ENCODE measurements at regions not wholly inside any gene's neighbourhood (a gene's known extent, or its start where the extent isn't known, plus 50 kb on each side); places are given as distances from the start of the nearest gene placed in this dataset.

DNA sequence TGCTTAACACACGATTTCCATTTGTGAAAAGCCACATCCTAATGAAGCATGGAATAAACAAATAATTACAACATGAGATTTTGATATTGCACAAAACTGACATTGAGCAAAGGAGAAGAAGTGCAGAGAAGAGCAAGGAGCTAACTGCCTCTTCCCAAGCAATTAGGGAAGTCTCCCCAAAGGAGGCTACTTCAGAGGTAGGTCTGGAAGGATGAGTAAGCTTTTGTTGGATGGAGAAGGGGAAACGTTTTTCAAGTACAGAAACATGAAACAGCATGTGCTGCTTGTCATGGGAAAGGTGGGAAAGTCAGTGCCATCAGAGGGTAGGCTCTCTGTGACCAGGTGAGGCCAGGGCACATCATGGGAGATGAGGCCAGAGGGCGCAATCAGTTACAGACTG, 132.2 kb upstream of the SESN3 start:
- peaks cover 0 to 7% of the 10 kb centered on the region in 2 experiments; a peak in 2 of 4 replicates for H3K4me1 ChIP-seq (ENCODE audit: control insufficient read depth in 1 of 2, insufficient read depth in 2 of 2, low read length in 2 of 2)
- intact Hi-C loops (cut with micrococcal nuclease), result no loop called here
- H2AFZ ChIP-seq (ENCODE audit: low read depth, low read length, poor library complexity, severe bottlenecking), result no peak overlapping the region
- no peak for ATAC-seq
- ChIA-PET RAD21 (ENCODE audit: low non-redundant PET in 1 of 2, low total read pairs in 2 of 2, uncharacterized antibody in 2 of 2, unreplicated experiment in 2 of 2) (no interaction called here), CTCF (no interaction called here), POLR2A (no interaction called here)
- no peak overlapping the region for H3K4me2 ChIP-seq (ENCODE audit: low read length)
- H3K4me3 ChIP-seq (replicated peaks in 1 of 2; ENCODE audit: low read depth in 1 of 2, low read length in 2 of 2), result no peak overlapping the region
- H3K27me3 ChIP-seq (ENCODE audit: insufficient read depth, low read length), result peaks cover 11% of the 10 kb centered on the region; the same call in 1 of the 2 replicates
- no peak overlapping the region for H3K27ac ChIP-seq (ENCODE audit: low read depth, low read length)
- H3K9me3 ChIP-seq (ENCODE audit: control insufficient read depth in 1 of 2, insufficient read depth in 1 of 2, low read depth in 1 of 2, low read length in 2 of 2), result no peaks in the 10 kb centered on the region
- no TSS peak for BruUV-seq (replicated peaks)
- H3K9ac ChIP-seq (ENCODE audit: low read length), result no peak overlapping the region
- no peaks in the 10 kb centered on the region for H4K20me1 ChIP-seq (ENCODE audit: insufficient read depth)
- H3K36me3 ChIP-seq (ENCODE audit: control insufficient read depth in 1 of 2, insufficient read depth in 2 of 2, low read length in 2 of 2), result no peaks in the 10 kb centered on the region
- TF ChIP-seq EZH2 (IDR thresholded peaks at IDR 0.05), result no peak
- TF ChIP-seq SIN3A (IDR thresholded peaks at IDR 0.05; ENCODE audit: low read depth), result no peak
- TF ChIP-seq, protein P1, sequence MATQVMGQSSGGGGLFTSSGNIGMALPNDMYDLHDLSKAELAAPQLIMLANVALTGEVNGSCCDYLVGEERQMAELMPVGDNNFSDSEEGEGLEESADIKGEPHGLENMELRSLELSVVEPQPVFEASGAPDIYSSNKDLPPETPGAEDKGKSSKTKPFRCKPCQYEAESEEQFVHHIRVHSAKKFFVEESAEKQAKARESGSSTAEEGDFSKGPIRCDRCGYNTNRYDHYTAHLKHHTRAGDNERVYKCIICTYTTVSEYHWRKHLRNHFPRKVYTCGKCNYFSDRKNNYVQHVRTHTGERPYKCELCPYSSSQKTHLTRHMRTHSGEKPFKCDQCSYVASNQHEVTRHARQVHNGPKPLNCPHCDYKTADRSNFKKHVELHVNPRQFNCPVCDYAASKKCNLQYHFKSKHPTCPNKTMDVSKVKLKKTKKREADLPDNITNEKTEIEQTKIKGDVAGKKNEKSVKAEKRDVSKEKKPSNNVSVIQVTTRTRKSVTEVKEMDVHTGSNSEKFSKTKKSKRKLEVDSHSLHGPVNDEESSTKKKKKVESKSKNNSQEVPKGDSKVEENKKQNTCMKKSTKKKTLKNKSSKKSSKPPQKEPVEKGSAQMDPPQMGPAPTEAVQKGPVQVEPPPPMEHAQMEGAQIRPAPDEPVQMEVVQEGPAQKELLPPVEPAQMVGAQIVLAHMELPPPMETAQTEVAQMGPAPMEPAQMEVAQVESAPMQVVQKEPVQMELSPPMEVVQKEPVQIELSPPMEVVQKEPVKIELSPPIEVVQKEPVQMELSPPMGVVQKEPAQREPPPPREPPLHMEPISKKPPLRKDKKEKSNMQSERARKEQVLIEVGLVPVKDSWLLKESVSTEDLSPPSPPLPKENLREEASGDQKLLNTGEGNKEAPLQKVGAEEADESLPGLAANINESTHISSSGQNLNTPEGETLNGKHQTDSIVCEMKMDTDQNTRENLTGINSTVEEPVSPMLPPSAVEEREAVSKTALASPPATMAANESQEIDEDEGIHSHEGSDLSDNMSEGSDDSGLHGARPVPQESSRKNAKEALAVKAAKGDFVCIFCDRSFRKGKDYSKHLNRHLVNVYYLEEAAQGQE (IDR thresholded peaks at IDR 0.05; ENCODE audit: low read depth), result no peak
- no peak for TF ChIP-seq SP1 (IDR thresholded peaks at IDR 0.05; ENCODE audit: low read depth)
- TF ChIP-seq YY1 (IDR thresholded peaks at IDR 0.05; ENCODE audit: extremely low read depth, insufficient replicate concordance, low read depth, low read length), result no peak
- TF ChIP-seq JUND (IDR thresholded peaks at IDR 0.05), result no peak
- no peak for TF ChIP-seq FOSL1 (IDR thresholded peaks at IDR 0.05; ENCODE audit: low read depth)
- TF ChIP-seq, protein P2, sequence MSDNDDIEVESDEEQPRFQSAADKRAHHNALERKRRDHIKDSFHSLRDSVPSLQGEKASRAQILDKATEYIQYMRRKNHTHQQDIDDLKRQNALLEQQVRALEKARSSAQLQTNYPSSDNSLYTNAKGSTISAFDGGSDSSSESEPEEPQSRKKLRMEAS (IDR thresholded peaks at IDR 0.05), result no peak
- TF ChIP-seq, protein P3, sequence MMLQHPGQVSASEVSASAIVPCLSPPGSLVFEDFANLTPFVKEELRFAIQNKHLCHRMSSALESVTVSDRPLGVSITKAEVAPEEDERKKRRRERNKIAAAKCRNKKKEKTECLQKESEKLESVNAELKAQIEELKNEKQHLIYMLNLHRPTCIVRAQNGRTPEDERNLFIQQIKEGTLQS (IDR thresholded peaks at IDR 0.05), result no peak
- no peak for TF ChIP-seq RAD21 (IDR thresholded peaks at IDR 0.05; ENCODE audit: low read depth)
- no peak for TF ChIP-seq EGR1 (IDR thresholded peaks at IDR 0.05; ENCODE audit: low read depth)
- no peak for TF ChIP-seq SRF (IDR thresholded peaks at IDR 0.05; ENCODE audit: low read depth)
- no peak for TF ChIP-seq POLR2AphosphoS5 (IDR thresholded peaks at IDR 0.05; ENCODE audit: low read depth, low read length)
- TF ChIP-seq, protein P4, sequence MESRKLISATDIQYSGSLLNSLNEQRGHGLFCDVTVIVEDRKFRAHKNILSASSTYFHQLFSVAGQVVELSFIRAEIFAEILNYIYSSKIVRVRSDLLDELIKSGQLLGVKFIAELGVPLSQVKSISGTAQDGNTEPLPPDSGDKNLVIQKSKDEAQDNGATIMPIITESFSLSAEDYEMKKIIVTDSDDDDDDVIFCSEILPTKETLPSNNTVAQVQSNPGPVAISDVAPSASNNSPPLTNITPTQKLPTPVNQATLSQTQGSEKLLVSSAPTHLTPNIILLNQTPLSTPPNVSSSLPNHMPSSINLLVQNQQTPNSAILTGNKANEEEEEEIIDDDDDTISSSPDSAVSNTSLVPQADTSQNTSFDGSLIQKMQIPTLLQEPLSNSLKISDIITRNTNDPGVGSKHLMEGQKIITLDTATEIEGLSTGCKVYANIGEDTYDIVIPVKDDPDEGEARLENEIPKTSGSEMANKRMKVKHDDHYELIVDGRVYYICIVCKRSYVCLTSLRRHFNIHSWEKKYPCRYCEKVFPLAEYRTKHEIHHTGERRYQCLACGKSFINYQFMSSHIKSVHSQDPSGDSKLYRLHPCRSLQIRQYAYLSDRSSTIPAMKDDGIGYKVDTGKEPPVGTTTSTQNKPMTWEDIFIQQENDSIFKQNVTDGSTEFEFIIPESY (IDR thresholded peaks at IDR 0.05; ENCODE audit: extremely low read depth, insufficient replicate concordance, low read length), result no peak
- no peak for TF ChIP-seq CEBPB (IDR thresholded peaks at IDR 0.05; ENCODE audit: low read depth)
- TF ChIP-seq ZFX (IDR thresholded peaks at IDR 0.05), result no peak
- TF ChIP-seq, protein P5, sequence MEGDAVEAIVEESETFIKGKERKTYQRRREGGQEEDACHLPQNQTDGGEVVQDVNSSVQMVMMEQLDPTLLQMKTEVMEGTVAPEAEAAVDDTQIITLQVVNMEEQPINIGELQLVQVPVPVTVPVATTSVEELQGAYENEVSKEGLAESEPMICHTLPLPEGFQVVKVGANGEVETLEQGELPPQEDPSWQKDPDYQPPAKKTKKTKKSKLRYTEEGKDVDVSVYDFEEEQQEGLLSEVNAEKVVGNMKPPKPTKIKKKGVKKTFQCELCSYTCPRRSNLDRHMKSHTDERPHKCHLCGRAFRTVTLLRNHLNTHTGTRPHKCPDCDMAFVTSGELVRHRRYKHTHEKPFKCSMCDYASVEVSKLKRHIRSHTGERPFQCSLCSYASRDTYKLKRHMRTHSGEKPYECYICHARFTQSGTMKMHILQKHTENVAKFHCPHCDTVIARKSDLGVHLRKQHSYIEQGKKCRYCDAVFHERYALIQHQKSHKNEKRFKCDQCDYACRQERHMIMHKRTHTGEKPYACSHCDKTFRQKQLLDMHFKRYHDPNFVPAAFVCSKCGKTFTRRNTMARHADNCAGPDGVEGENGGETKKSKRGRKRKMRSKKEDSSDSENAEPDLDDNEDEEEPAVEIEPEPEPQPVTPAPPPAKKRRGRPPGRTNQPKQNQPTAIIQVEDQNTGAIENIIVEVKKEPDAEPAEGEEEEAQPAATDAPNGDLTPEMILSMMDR (IDR thresholded peaks at IDR 0.05 in 2 of 3, conservative IDR thresholded peaks at IDR 0.05 in 1 of 3; ENCODE audit: borderline replicate concordance in 1 of 3, insufficient read depth in 1 of 3, low read depth in 2 of 3, low read length in 2 of 3), result no peak
- TF ChIP-seq TCF7L2 (IDR thresholded peaks at IDR 0.05; ENCODE audit: borderline replicate concordance, extremely low read depth, insufficient read depth, insufficient read length), result no peak
- no peak for TF ChIP-seq ELF1 (IDR thresholded peaks at IDR 0.05; ENCODE audit: borderline replicate concordance, low read depth)
- TF ChIP-seq EZH2phosphoT487 (IDR thresholded peaks at IDR 0.05; ENCODE audit: borderline replicate concordance), result no peak
- no peaks in the 10 kb centered on the region for H3K9me2 ChIP-seq (ENCODE audit: insufficient read depth)
- H3K79me2 ChIP-seq (ENCODE audit: insufficient read depth, low read length), result no peaks in the 10 kb centered on the region
- DNase-seq (ENCODE audit: low read depth, low spot score), result no peak

All from HCT116 (cell line).